GM23338 (cell line): ENCODE measurements at regions not wholly inside any gene's neighbourhood (a gene's known extent, or its start where the extent isn't known, plus 50 kb on each side); places are given as distances from the start of the nearest gene placed in this dataset.

Experiments used
- ATAC-seq: fragments of 200-7000 bp; cut with Tn5 transposase; 3 replicates; pipeline ENCODE4 v1.9.1; 2020
- DNase-seq: peaks from one replicate; pipeline ENCODE4 v3.0.0-alpha.2; 2015; ENCODE audit warnings: low spot score
- H2AFZ ChIP-seq: fragments of 200-600 bp; sonication (generic); 2 replicates; pipeline ENCODE4 v1.8.0; 2016; ENCODE audit warnings: antibody characterized with exemption, mild to moderate bottlenecking, moderate library complexity
- H3F3A ChIP-seq: fragments of 200-600 bp; sonication (generic); replicated peaks from 2 replicates; pipeline ENCODE4 v1.8.0; 2017; ENCODE audit warnings: antibody characterized with exemption, mixed run types, low read depth
- H3K27ac ChIP-seq: fragments of 200-600 bp; sonication (generic); 2 replicates; pipeline ENCODE4 v1.6.1; 2016; ENCODE audit warnings: low read depth
- H3K27me3 ChIP-seq: fragments of 200-600 bp; sonication (generic); 2 replicates; pipeline ENCODE4 v1.8.0; 2016; ENCODE audit warnings: mild to moderate bottlenecking, mixed run types, moderate library complexity; ENCODE audit not compliant: insufficient read depth
- H3K36me3 ChIP-seq: fragments of 200-600 bp; sonication (generic); 2 replicates; pipeline ENCODE4 v1.8.0; 2016; ENCODE audit warnings: mild to moderate bottlenecking; ENCODE audit not compliant: insufficient read depth
- H3K4me1 ChIP-seq: fragments of 200-600 bp; sonication (generic); 2 replicates; pipeline ENCODE4 v1.8.0; 2016; ENCODE audit warnings: mild to moderate bottlenecking, moderate library complexity; ENCODE audit not compliant: insufficient read depth
- H3K4me2 ChIP-seq: fragments of 200-600 bp; sonication (generic); 2 replicates; pipeline ENCODE4 v1.7.1; 2017; ENCODE audit warnings: mixed run types
- H3K4me3 ChIP-seq: fragments of 200-600 bp; sonication (generic); 2 replicates; pipeline ENCODE4 v1.6.1; 2016; ENCODE audit warnings: mixed run types
- H3K79me2 ChIP-seq: fragments of 200-600 bp; sonication (generic); replicated peaks from 2 replicates; pipeline ENCODE4 v1.8.0; 2017; ENCODE audit warnings: mild to moderate bottlenecking; ENCODE audit not compliant: insufficient read depth
- H3K9me2 ChIP-seq: fragments of 200-600 bp; sonication (generic); 2 replicates; pipeline ENCODE4 v1.8.0; 2017; ENCODE audit not compliant: insufficient read depth
- H4K20me1 ChIP-seq: fragments of 200-600 bp; sonication (generic); replicated peaks from 2 replicates; pipeline ENCODE4 v1.8.0; 2017; ENCODE audit warnings: mild to moderate bottlenecking; ENCODE audit not compliant: insufficient read depth
- H3K27ac Mint-ChIP-seq: 2 replicates; pipeline ENCODE4 v1.8.0; 2020; ENCODE audit warnings: inconsistent platforms, mild to moderate bottlenecking, moderate library complexity, mixed read lengths
- H3K27me3 Mint-ChIP-seq: 3 replicates; pipeline ENCODE4 v1.8.0; 2022; ENCODE audit warnings: low read depth, mild to moderate bottlenecking, moderate library complexity, mixed read lengths, inconsistent platforms; ENCODE audit not compliant: insufficient read depth, poor library complexity
- H3K36me3 Mint-ChIP-seq: 3 replicates; pipeline ENCODE4 v1.8.0; 2021; ENCODE audit warnings: low read depth, mild to moderate bottlenecking, inconsistent platforms, moderate library complexity, mixed read lengths
- H3K4me1 Mint-ChIP-seq: 3 replicates; pipeline ENCODE4 v1.8.0; 2020; ENCODE audit warnings: mild to moderate bottlenecking, inconsistent platforms, mixed read lengths
- H3K4me3 Mint-ChIP-seq: 3 replicates; pipeline ENCODE4 v1.8.0; 2021; ENCODE audit warnings: moderate library complexity, mild to moderate bottlenecking, inconsistent platforms, mixed read lengths
- H3K9me3 Mint-ChIP-seq: 3 replicates; pipeline ENCODE4 v1.8.0; 2020; ENCODE audit warnings: moderate library complexity, mild to moderate bottlenecking, inconsistent platforms, mixed read lengths
- CREB1 ChIP-seq: fragments of 250-450 bp; sonication (Bioruptor Pico); IDR thresholded peaks from 2 replicates; pipeline ENCODE4 v1.5.0; 2020; ENCODE audit warnings: low read depth, mild to moderate bottlenecking, moderate library complexity
- EZH2 ChIP-seq: fragments of 200-600 bp; sonication (generic); IDR thresholded peaks from one replicate; pipeline ENCODE4 v1.8.0; 2017; ENCODE audit warnings: antibody characterized with exemption, mild to moderate bottlenecking, low read depth; ENCODE audit not compliant: unreplicated experiment
- JUNB ChIP-seq: IDR thresholded peaks from one replicate; pipeline ENCODE4 v1.6.1; 2016; ENCODE audit warnings: antibody characterized with exemption; ENCODE audit not compliant: unreplicated experiment
- NANOG ChIP-seq: IDR thresholded peaks from 2 replicates; pipeline ENCODE4 v1.6.1; 2016; ENCODE audit warnings: antibody characterized with exemption, borderline replicate concordance
- POLR2AphosphoS5 ChIP-seq: IDR thresholded peaks from 2 replicates; pipeline ENCODE4 v1.6.1; 2016; ENCODE audit warnings: antibody characterized with exemption, low read depth
- STAT1 ChIP-seq: IDR thresholded peaks from one replicate; pipeline ENCODE4 v1.6.1; 2016; ENCODE audit warnings: antibody characterized with exemption; ENCODE audit not compliant: unreplicated experiment
- ZNF114 ChIP-seq: fragments of 250-450 bp; sonication (Bioruptor Pico); IDR thresholded peaks from 2 replicates; pipeline ENCODE4 v1.5.0; 2020; ENCODE audit warnings: mild to moderate bottlenecking, moderate library complexity
- ZNF462 ChIP-seq: fragments of 250-450 bp; sonication (Bioruptor Pico); IDR thresholded peaks from 2 replicates; pipeline ENCODE4 v1.5.0; 2020; ENCODE audit warnings: mild to moderate bottlenecking, moderate library complexity
- TF ChIP-seq, protein P1 (sequence below): IDR thresholded peaks from 2 replicates; pipeline ENCODE4 v1.6.1; 2016; ENCODE audit warnings: antibody characterized with exemption
- TF ChIP-seq, protein P2 (sequence below), 2 experiments: fragments of 200-600 bp in 1 of 2; sonication (generic) in 1 of 2; conservative IDR thresholded peaks; 2 replicates each; pipeline versions ENCODE4 v1.5.1 to v1.6.1; 2016 to 2017; ENCODE audit warnings: antibody characterized with exemption in 2 of 2, low read depth in 2 of 2, mild to moderate bottlenecking in 2 of 2, moderate library complexity in 1 of 2

- H3K4me2 ChIP-seq, result no peak overlapping the region
- Mint-ChIP-seq H3K27me3 (no peaks in the 10 kb centered on the region), H3K4me3 (no peak overlapping the region), H3K27ac (no peak overlapping the region), H3K36me3 (no peaks in the 10 kb centered on the region; the same call in 2 of the 3 replicates), H3K9me3 (no peaks in the 10 kb centered on the region), H3K4me1 (no peaks in the 10 kb centered on the region)
- no peak for ATAC-seq
- TF ChIP-seq, protein P1, sequence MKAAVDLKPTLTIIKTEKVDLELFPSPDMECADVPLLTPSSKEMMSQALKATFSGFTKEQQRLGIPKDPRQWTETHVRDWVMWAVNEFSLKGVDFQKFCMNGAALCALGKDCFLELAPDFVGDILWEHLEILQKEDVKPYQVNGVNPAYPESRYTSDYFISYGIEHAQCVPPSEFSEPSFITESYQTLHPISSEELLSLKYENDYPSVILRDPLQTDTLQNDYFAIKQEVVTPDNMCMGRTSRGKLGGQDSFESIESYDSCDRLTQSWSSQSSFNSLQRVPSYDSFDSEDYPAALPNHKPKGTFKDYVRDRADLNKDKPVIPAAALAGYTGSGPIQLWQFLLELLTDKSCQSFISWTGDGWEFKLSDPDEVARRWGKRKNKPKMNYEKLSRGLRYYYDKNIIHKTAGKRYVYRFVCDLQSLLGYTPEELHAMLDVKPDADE, result no peak
- no peaks in the 10 kb centered on the region for H4K20me1 ChIP-seq
- H3F3A ChIP-seq, result no peaks in the 10 kb centered on the region
- no peaks in the 10 kb centered on the region for H3K36me3 ChIP-seq
- H3K9me2 ChIP-seq, result peaks cover 7% of the 10 kb centered on the region
- DNase-seq, result no peak
- H2AFZ ChIP-seq, result no peak overlapping the region
- no peak overlapping the region for H3K4me3 ChIP-seq
- no peaks in the 10 kb centered on the region for H3K4me1 ChIP-seq
- H3K27me3 ChIP-seq, result no peaks in the 10 kb centered on the region
- H3K79me2 ChIP-seq, result no peaks in the 10 kb centered on the region
- no peak overlapping the region for H3K27ac ChIP-seq
Observed at GRCh38 chr5:166523206-166523605, 1768.2 kb upstream of the WWC1 start.

GRCh38 chr5:166529200-166529599 is 1762.2 kb upstream of the WWC1 start:
- no peaks in the 10 kb centered on the region for H4K20me1 ChIP-seq
- no peak overlapping the region for H3K4me3 ChIP-seq
- no peak overlapping the region for H3K4me2 ChIP-seq
- H3K9me2 ChIP-seq, result peaks cover 3% of the 10 kb centered on the region; the same call in 1 of the 2 replicates
- H3K36me3 ChIP-seq, result no peaks in the 10 kb centered on the region
- Mint-ChIP-seq H3K4me1 (no peaks in the 10 kb centered on the region), H3K4me3 (no peak overlapping the region), H3K27me3 (no peaks in the 10 kb centered on the region), H3K9me3 (no peaks in the 10 kb centered on the region), H3K36me3 (no peaks in the 10 kb centered on the region), H3K27ac (0 out of 2 replicates have a peak overlapping the region, but pooled peaks have one; percentile 27)
- no peaks in the 10 kb centered on the region for H3K27me3 ChIP-seq
- H3K4me1 ChIP-seq, result no peaks in the 10 kb centered on the region
- ATAC-seq (no peak), DNase-seq (no peak)
- H3F3A ChIP-seq, result no peaks in the 10 kb centered on the region
- no peak overlapping the region for H2AFZ ChIP-seq
- no peak overlapping the region for H3K27ac ChIP-seq
- no peaks in the 10 kb centered on the region for H3K79me2 ChIP-seq
- TF ChIP-seq EZH2 (no peak), POLR2AphosphoS5 (no peak), ZNF462 (no peak), CREB1 (no peak), ZNF114 (CRISPR knock-in tag) (no peak), NANOG (no peak), JUNB (no peak), STAT1 (no peak)
- TF ChIP-seq, protein P2, sequence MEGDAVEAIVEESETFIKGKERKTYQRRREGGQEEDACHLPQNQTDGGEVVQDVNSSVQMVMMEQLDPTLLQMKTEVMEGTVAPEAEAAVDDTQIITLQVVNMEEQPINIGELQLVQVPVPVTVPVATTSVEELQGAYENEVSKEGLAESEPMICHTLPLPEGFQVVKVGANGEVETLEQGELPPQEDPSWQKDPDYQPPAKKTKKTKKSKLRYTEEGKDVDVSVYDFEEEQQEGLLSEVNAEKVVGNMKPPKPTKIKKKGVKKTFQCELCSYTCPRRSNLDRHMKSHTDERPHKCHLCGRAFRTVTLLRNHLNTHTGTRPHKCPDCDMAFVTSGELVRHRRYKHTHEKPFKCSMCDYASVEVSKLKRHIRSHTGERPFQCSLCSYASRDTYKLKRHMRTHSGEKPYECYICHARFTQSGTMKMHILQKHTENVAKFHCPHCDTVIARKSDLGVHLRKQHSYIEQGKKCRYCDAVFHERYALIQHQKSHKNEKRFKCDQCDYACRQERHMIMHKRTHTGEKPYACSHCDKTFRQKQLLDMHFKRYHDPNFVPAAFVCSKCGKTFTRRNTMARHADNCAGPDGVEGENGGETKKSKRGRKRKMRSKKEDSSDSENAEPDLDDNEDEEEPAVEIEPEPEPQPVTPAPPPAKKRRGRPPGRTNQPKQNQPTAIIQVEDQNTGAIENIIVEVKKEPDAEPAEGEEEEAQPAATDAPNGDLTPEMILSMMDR (conservative IDR thresholded peaks at IDR 0.05; ENCODE audit: low read depth in 2 of 2), result no peak
